ENCODE measurements at regions not wholly inside any gene's neighbourhood (a gene's known extent, or its start where the extent isn't known, plus 50 kb on each side); places are given as distances from the start of the nearest gene placed in this dataset.
"Not testable (repeated sequence)": the region's sequence is repeated elsewhere in the genome, so short reads cannot be mapped to it uniquely, and the experiment has no call there.

DNA sequence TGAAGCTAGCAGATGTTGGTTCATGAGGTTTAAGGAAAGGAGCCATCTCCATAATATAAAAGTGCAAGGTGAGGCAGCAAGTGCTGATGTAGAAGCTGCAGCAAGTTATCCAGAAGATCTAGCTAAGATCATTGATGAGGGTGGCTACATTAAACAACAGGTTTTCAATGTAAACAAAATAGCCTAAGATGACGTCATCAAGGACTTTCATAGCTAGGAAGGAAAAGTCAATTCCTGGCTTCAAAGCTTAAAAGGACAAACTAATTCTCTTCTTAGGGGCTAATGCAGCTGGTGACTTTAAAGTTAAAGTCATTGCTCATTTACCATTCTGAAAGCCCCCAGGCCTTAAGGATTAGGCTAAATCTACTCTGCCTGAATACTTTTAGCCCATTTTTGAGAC, 141.9 kb downstream of the MID1IP1 start:
- DNase-seq: no peak

DNA sequence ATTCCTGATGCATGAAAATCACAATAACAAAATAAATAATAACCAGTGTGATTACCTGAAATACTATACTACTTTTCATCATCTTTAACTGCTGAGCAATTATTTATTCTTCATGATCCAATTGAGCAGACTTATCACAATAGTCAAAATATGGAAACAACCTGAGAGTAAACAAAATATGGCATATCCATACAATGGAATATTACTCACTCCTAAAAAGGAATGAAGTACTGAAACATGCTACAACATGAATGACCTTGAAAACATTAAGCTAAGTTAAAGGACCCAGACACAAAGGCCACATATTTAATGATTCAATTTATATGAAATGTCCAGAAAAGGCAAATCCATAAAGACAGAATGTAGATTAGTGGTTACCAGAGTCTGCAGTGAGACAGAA, 146.8 kb downstream of the MID1IP1 start:
- no peak for DNase-seq

DNA sequence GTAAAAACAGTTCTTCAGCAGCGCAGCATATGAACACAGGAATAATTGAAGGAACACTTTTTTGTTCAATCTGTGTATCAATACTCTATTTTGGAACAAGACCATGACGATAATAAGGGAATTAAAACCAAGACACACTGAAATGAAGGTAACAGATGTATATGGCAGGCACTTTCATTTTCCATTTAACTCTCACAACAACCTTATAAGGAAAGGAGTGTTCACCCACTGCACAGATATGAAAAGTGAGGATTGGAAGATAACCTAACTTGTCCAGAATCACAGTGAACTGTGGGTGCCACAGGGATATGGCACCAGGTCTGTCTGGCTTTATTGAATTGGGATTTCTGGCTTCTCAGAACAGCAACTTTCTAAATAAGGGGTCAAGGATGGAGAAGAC, 153.3 kb downstream of the MID1IP1 start:
- no peak for DNase-seq

DNA sequence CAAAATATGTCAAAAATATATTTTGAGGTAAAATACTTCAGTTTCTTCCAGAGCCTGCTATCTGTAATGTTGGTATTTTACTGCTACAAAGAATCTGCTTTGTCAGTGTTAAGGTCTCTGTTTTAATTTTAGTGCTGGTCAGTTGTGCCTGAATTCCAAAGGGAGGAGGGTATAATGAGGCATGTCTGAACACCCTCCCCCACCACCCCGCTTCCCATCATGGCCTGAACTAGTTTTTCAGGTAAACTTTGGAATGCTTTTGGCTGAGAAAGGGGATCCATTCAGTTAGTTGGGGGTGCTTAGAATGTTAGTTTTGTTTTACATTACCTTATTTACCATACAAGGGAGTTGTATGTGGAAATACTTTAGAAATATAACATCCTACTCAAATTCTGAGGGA, 158.5 kb downstream of the MID1IP1 start:
- no peak for DNase-seq

DNA sequence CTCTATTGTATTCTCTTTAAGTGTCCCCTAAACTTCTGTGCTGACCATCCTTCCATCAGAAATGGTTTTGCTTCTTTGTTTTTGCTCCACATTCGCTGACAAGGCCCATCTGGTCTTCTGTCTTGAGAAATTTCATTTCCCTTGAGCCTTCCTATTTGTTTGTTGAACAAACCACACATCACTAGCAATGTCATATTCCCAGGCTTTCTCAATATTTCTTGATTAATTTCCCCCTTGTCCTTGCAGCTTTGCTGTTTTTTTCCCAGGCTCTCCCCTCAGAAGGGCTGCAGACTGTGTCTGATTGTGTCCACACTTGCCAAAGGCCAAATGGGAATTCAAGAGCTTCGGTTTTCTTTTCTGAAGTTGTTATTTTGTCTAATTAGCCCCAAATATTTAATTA, 158.9 kb downstream of the MID1IP1 start:
- DNase-seq: no peak

DNA sequence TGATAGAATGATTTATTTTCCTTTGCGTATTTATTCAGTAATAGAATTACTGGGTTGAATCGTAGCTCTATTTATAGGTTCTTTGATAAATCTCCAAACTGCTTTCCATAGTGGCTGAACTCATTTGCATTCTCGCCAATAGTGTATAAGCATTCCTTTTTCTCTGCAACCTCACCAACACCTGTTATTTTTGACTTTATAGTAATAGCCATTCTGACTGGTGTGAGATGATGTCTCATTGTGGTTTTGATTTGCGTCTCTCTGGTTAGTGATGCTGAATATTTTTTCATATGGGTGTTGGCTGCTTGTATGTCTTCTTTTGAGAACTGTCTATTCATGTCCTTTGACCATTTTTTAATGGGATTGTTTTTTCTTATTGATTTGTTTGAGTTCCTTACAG, 160.7 kb downstream of the MID1IP1 start:
- no peak for DNase-seq

DNA sequence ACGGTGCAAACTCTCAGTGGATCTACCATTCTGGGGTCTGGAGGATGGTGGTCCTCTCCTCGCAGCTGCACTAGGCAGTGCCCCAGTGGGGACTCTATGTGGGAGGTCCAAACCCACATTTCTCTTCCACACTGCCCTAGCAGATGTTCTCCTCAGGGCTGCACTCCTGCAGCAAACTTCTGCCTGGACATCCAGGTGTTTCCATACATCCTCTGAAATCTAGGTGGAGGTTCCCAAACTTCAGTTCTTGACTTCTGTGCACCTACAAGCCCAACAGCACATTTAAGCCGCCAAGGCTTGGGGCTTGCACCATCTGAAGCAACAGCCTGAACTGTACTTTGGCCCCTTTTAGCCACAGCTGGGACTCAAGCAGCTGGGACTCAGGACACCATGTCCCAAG, 162.0 kb downstream of the MID1IP1 start:
- not testable (repeated sequence) for DNase-seq

DNA sequence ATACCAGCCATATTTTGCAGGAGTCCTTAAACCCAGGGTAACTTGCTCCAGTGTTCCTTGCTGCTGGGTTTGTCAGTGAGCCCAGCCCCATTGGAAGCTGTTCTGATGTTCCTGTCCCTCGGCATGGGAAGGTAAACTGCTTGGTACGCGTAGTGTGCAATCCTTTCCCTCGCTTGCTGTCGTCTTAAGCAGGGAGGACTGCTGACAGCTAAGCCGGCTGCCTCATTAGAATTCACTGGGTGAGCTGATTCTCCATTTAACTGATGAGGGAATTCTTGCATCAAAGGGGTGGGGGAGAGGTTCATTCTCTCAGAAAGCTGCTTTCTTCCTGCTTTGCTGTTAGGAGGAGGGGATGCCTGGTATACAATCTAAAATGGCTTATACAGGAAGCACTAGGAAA, 164.6 kb downstream of the MID1IP1 start:
- no peak for DNase-seq

DNA sequence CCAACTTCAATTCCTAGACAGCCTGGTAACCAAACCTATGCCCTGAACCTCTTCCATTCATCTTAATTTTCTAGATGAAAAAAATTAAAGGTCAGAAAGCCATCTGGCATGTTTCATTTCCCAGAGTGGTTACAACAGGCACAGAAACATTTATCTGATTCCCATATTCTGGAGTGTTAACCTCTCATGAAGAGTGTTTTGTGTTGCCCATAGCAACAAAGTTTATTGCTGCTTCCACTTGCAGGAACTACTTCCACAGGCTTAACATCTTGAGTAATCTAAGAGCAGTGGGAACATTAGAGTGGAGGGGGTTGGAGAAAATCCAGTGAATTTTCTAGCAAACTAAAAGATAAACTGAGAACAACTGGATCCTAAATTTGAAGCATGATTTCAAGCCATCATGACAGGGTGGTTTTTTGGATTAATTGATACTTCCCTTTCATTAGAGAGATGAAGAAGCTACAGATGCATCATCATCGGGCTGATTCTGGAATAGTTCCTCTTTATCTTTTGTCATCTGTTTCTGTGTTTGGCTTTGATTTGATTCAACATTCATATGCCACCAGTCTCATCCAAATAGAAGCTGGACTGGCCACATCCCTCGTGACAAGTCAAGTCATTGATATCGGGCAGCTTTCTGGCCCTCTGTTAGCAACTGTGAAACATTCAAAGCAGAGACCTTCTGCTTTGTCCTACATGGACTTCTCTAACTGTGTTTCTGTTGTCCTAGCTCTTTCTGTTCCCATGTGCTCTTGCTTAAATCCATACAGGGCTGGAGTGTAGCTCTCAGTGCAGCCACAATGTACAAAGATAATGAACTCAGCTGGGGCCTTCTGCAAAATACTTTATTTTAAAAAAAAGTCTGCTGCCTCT, 167.3 kb downstream of the MID1IP1 start:
- no peak for DNase-seq

DNA sequence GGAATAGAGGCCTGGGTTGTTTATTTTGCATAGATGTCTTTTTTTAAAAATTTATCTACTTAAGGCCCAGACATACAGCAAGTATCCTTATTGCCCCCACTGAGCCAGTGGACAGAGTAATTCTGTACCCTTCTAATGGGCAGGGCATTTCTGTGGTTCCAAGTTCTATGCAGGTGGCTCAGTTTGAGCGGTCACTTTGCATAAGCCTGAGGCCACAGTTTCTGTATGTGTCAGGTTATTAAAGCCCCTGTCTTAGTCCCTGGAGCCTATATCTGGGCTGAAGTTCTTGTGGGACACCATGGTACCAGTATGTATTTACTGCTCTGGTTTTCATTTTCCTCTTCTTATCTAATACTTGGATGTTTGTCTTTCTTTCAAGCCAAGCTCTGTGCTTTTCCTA, 168.8 kb downstream of the MID1IP1 start:
- no peak for DNase-seq

DNA sequence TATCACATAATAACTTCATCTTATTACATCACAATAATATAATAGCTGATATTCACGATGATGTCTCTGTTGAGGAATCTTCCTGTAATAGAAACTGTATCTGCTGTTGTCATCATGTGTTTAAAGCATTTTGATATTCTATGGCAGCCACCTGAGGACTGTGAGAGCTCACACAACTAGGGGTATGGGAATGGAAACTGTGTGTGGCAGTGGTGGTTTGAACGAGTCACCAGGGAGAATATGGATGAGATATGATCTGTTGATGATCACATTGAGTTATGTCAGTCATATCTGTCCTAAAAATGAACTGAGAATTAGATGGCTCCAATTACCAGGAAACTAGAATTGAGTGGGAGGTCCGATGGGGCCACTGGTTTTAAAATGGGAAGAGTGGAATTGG, 169.6 kb downstream of the MID1IP1 start:
- DNase-seq: no peak

DNA sequence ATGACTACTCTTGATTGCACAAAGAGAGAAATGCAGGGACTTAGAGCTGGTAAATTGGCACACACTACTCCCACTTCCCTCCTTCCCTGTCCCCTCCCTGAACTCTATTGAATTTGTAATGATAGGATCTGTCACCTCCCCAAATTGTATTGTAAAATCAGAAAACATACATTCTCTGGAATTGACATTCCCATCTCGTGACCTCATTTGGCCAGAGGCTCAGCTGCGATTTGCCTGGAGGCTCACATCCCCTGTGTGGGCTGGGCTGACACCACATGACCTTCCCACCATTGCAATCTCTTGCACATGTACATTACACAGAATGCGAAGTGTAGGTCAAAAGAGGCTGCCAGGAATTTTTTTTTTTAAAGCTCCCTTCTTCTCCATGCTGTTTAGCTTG, 172.1 kb downstream of the MID1IP1 start:
- DNase-seq: no peak

DNA sequence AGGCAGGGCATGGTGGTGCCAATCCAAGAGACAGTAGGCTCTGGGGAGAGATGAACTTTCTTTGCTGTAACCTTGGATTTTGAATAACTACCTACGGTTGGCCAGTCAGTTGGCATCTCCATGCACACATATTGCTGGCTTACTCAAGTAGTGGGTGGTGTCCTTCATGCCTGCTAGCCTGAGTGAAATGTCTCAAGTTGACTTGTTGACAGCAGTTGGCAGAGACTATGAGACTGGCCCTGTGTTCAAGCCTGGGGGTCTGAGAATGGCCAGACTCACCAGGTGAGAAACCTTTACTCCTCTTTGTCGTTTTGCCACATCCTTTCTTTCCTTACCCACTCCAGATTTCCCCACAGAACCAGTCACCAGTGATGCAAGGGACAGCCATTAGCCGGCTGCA, 173.3 kb downstream of the MID1IP1 start:
- DNase-seq: no peak

DNA sequence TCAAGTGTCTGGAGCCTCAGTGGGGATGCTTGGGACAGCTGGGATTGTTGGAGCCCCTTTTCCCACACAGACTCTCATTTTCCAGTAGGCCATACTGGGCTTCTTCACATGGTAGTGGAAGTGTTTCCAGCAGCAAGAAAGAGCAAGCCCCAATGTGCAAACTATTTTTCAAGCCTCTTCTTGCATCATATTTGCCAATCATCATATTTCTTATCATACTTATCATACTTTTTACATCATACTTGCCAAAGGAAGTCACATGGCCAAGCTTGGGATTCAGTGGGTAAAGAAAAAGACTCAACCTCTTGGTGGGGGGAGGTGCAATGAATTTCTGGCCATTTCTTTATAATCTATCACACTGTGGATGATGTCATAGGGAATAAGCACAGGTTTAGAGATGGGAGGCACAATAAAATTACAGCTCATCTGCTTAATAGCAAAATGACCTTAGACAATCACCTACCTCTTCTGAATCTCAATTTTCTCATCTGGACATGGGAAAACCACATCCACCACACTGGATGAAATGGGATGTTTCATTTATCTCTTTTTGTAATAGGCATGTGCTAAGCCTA, 174.2 kb downstream of the MID1IP1 start:
- no peak for DNase-seq

DNA sequence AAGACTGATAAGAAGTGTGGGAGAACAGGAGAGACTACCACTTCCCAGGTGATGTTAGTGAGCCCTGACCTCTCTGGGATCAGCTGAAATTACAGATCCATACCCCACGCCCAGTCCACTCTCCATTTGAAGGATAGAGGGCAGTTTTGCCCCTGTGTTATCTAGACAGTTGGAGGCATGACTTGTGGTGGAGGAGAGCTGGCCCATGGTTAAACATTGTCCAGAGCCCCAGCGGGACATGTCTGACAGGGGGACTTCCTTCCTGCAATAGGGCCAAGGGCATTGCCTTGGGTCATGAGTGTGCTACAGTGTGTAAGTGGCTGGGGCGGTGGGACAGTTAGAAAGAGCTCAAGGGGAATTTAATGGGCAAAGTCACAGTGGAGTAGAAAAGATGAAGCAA, 181.1 kb downstream of the MID1IP1 start:
- no peak for DNase-seq

DNA sequence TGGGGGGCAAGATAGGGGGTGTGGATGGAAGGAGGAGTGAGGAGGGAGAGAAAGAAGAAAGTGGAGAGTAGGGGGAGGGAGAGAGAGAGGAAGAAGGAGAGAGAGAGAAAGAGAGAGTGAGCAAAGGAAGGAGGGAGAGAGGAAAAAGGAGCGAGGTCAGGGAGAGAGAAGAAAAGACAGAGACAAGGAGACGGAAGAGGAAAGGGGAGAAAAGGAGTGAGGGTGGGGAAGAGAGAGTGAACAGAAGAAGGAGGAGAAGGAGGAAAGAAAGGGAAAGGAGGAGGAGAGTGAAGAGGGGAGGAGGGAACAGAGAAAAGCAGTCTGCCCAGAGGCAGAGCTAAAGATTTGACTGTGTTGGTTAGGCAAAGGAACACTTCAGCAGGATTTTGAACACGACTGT, 181.6 kb downstream of the MID1IP1 start:
- no peak for DNase-seq

DNA sequence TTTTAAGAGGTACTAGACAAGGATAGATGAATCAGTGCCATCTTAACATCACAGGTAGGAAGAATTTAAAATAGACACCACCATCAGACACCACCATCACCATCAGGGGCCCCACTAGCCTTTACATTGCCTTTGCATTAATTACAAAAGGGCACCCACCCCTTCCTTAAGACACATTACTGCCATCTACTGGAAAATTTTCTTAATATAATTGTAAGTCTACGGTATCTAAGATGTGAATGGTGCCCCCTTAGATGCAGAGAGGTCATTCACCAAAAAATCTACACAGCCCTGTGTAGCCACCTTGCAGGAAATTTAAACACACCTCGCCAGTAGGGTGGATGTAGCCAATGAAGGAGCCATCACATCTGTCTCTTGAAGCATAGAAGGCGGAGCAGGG, 184.1 kb downstream of the MID1IP1 start:
- DNase-seq: no peak

DNA sequence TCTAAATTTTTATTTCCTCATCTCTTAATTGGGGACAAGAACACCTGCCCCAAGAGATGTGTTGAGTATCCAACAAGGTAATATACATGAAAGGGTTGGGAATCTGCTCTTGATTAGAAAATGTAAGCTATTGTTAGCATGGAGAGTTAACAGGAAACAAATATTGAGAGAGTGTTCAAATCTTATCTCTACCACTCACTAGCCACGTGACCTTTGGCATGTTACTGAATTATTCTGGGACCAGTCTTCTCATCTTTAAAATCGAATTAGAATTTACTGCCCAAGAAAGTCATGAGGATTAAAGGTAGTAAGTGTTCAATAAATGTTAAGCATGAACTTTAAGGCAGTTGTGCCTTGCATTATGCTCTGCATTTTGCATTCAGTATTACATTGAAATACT, 184.7 kb downstream of the MID1IP1 start:
- DNase-seq: no peak

DNA sequence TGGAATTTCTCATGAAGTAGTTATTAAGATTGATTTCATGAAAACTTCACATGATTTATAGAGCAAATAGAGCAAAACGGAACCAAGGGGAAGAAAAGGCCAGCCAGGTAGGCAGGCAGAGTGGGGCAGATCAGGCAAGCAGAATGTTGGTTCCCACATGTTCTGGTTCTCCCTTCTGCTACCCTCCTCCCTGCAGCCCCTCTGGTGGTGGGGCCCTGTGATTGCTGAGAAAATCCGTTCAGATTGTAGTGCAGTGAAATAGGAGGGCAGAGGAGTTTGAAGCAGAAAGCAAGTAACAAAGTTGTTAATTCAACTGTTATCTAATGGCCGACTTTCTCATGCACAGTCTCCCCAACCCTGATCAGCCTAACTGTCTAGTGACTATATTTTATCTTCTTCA, 185.3 kb downstream of the MID1IP1 start:
- DNase-seq: no peak

DNA sequence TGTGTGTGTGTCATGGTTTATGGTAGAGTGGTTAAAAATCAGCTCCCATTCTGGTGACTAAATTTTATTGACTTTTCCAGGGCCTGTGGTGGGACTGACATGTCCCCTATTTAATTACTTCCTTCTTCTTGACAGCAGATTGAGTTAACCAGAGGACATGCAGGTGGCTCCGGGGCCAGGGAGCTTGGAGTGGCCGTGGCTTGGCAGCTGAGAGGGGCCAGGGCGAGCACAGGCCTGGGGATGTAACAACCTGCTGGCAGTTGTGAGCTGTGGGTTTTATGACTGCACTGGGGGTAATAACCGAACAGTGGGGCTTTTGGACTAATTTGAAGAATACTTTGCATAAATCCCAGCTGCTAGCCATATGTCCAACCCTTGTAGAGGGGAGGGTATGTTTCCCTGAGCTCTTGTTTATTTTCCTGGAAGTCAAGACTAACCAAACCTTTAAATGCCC, 186.0 kb downstream of the MID1IP1 start:
- DNase-seq: no peak

DNA sequence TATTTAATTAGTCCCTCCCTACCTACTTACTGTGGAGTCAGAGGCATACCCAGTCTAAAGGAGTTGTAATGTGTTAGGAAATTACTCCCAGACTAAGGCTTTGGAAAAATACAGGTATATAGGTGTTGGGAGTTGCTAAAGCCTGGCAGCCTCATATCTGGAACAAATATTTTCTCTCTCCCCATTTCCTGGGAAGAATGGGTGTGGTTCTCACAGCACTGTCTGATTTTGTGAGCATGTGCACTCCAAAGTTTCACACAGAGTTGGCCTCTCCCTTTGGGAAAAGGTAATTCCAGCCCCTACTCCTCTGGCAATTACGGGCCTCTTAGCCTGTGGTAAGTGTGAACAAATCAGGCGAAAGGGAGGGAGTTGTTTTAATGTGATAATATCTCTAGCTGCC, 187.0 kb downstream of the MID1IP1 start:
- no peak for DNase-seq

DNA sequence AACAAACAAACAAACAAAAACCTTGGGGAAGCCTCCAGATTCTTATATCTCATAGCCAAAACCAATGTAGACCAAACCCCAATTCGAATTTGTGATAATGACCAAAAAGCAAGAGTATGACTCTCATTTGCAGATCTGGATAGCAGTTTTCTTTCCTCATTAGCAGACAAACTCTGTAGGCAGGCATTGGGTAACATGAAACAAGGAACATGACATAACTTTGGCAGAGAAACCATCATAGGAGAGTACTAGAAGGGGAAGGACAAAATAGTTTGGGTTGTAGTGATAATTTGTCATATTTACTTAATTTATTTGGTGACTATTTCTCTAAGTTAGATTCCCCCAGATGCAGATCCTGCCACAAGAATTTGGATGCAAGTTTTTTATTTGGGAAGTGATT, 187.8 kb downstream of the MID1IP1 start:
- DNase-seq: no peak

DNA sequence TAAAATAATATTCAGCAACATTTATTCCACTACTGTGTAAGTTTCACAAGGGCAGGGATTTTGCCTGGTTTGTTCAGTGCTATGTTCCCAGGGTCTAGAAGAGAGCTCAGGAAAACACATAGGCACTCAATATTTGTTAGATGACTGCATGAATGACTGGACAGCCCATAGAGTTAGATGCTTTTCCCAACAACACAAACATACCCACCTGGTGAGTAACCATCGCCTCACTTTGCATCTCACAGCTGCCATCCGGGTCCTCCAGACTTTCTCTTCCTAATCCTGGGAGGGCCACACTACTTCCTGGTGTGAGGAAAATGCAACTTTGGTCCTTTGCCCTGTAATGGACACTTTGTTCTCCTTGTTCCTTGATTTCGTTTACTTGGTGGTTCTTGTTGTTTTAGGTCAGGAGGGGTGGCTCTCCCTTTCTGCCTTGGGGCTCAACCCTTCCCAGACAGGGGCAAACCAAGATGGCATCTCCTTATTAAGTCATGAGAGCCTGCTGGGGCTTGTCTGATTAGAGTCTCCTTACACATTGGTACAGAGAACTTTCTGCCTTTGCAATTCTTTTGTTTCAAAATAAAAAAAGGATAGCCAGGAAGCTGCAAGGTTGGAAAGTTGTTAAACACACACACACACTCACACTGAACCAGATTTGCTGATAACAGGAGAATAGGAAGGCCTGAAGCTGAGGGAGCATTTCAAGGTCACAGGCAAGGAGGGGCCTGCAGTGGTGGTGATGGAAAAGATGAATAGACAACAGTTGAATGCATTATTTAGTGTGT, 190.6 kb downstream of the MID1IP1 start:
- DNase-seq: no peak
